GM21515 (cell line): ENCODE measurements at regions not wholly inside any gene's neighbourhood (a gene's known extent, or its start where the extent isn't known, plus 50 kb on each side); places are given as distances from the start of the nearest gene placed in this dataset.
"Not testable (repeated sequence)": the region's sequence is repeated elsewhere in the genome, so short reads cannot be mapped to it uniquely, and the experiment has no call there.

ENCODE experiments used
- ATAC-seq: cut with Tn5 transposase; IDR thresholded peaks from one replicate; pipeline ENCODE4 v1.9.1; 2021; ENCODE audit not compliant: unreplicated experiment

DNA sequence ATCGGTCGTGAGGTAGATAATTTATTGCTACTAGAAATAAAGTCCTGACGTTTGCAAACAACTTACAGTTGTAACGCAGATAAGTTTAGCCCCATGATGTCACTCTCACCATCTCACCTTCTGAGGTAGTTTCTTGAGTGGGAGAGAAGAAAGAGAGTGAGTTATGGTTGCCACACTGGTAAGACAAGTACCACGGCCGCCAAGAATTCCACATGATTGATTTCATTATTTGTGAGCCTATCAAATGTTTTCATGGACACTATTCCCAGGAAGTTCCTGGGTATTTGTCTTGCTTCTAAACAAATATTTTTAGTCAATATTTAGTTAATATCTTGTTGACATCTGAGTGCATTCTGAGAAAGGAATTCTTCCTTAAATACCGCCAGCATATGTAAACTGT, 339.4 kb upstream of the KIAA1217 start:
- no peak for ATAC-seq

DNA sequence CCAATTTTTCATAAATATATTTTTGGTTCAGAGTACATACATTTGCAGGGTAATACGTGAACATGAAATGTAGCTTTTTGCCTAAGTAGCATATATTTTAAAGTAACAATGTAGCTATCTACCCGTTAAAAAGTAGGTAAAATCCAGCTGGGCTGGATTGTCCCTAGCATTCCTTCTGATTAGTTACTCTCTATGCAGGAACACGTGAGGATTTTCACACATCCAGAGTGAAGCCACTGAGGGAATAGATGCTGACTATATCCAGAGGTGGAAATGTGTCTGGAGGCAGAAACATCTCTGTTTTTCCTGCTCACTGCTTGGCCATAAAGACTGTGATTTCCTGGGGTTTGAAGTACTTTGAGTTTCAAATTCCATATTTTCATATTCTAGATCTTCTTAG, 338.9 kb upstream of the KIAA1217 start:
- no peak for ATAC-seq

DNA sequence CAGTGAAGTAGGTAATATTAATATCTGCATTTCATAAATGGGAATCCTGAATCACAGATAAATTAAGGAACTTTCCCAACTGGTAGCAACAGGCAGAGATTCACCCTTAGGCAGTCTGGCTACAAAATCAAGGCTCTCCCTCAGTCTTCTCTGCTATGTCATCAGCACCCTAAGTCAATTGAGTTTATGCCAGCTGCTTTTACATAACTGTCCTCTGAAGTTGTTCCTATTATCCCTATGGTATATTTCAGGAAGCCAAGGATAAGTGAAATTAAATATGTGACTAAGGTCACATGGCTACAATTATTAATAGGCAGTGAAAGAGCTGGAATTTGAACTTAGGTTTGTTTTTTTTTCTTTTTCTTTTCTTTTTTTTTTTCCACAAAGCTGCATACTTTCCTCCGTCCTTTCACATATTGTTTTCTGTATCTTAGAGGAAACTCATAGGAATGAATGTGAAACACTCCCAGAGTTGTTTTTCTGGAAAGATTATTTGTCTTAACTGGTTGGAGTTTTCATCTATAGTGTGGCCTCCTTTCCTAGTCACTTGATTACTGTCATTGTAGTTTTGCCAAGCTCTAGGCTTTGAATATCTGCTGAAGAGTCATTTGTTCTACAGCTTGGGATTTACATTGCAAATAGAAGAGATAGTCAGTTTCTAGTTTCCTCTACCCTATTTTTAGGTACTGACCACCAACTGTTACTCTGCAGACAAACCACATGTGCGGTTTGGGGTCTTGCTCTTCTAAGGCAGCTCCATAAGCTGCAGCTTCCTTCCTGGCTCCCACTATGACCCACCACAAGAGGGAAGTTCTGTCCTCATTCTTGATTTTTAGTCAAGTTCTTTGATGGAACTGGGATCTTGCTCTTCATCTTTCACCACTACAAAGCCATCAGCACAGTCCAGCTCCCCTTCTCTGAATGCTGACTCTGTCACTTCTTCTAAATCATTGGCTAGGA, 338.0 kb upstream of the KIAA1217 start:
- ATAC-seq: no peak

DNA sequence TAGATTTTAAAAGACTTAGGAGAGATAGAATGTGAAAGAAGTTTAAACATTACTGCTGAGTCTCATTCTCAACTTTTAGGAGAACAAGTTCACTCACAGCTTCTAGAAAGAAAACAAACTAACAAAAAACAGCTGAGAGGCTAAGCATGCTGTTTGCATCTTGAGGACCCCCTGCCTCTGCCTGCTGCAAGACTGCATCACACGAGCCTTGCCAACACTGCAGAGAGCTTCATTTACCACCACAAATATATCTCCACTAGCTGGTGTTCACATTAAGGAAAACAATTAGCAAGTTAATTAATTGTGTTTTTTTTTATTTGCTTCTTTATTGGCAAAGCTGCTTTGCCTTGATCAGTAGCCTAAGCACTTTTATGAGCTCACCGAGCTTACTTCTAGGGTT, 336.6 kb upstream of the KIAA1217 start:
- no peak for ATAC-seq

DNA sequence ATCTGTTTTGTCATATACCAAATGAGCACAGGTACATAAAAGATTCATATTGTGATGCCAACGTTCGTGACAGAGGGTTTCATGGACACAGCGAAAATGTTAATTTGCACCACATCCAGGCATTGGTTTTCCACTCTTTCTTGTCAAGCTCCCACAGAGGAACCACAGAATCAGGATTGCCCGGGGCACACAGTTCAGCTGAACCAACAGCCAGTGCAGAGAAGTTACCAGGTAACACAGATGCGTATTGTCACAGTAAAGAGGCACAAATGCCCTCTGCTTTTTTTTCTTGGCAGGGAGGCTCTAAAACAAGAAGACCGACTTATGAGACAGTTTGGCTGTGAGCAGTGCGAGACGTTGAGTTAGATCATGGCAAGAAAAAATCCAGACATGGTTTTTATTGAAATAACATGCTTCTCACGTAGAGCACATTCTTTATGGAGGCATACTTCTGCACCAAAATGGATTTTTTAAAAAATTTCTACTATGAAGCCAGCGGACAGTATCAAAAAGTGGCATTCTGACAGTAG, 331.1 kb upstream of the KIAA1217 start:
- no peak for ATAC-seq

DNA sequence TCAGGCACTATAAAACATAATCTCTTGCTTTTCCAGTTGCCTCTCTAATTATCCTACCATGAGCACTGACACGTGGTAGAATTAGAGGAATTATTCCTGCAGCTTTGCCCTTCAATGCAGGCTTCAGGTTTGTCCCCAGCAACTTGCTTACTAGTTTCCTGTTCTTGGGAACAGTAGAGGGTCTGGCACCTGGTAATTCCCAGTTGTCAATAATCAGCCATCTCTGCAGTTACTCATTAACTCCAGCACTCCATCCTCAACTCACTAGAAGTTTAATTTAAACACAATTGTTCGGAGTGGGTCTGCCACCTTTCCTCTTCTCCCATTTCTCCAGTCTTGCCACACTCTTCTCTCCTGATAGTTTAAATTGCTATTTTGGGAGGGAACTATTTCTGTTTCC, 324.3 kb upstream of the KIAA1217 start:
- ATAC-seq: no peak

DNA sequence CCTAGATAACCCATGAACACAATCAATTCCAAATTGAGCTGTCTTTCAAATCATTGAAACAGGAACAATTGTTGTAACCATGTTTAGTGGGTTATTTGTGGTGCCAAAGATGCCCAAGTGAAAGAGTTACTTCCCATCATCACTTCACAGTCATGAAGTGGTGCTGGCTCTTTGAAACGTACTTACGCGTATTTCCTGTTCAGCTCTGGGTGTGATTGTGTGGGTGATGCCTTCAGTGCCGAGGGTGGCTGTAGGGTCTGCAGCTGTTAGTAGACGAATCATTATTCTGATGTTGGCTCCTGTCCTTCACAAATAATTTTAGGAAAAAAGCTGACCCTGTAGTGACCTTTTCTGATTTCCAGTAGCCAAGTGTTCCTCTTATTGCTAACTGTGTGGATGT, 323.1 kb upstream of the KIAA1217 start:
- no peak for ATAC-seq

DNA sequence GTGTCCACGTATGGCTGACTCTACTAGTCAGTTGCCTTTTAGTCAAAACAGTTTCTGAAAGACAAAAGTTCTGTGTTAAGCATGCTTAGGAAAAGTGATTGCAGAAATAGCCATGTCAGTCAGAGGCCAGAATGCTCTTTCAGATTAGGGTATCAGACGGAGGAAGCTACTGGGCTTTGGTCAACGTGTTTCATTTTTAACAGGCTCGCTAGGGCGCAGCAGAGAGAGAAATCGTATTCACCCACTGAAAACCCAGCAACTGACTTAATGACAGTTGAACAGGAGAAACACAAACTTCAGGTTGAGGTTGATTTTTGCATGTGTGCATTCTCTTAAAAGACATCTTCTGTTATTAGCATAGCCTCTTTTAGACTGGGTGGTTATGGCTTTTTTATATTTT, 322.6 kb upstream of the KIAA1217 start:
- ATAC-seq: no peak

DNA sequence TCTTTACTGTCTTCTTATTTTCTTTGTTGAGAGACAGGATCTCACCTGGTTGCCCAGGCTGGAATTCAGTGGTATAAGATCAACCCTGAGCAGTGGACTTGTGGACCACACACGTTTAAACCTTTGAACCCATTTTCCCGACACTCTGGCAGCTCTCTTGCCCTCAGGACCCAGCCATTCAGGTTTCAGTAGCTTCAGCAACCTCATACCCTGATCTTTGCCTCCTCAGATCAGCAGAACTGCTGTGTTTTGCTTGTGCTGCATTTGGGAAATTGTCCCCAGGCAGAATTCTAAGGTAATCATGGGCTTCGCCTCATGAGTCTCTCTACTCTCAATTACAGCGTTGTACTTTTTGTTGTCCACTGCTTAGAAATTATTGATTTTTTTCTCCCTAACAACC, 317.6 kb upstream of the KIAA1217 start:
- no peak for ATAC-seq

DNA sequence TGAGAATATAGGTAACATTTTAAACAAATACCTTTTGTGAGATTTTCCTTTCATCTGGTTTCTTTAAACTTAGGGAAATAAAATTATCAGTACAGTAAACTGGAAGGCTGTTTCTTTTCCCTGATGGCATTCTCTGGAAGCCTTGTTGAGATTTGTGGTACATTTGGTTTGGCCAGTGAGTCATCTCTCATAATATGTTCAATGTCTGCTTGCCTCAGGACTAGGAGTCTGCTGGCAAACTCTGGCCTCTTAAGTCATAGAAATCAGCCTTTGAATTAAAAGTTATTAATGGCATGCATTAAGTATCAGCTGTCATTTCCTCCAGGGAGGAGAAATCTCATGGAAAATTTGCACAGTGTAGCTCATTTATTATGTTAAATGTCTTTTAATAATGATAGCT, 316.6 kb upstream of the KIAA1217 start:
- no peak for ATAC-seq

DNA sequence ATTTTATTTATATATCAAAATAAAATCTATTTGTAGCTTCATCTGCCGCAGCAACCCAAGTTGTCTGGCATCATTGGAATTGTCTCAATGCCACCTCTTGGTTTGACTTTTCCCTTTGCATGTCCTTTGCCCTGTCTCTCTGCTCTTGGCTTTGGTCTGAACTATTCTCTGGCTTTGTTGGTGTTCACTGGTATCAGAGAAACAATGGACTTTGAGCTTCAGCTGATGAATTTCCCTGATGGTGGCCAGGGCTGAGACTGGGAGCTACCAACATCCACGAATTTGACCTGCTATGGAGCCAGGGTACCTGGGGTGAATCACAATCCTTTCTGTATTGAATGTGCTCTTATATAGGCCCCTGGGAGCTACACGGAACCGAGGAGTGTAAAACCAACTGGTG, 311.7 kb upstream of the KIAA1217 start:
- ATAC-seq: no peak

DNA sequence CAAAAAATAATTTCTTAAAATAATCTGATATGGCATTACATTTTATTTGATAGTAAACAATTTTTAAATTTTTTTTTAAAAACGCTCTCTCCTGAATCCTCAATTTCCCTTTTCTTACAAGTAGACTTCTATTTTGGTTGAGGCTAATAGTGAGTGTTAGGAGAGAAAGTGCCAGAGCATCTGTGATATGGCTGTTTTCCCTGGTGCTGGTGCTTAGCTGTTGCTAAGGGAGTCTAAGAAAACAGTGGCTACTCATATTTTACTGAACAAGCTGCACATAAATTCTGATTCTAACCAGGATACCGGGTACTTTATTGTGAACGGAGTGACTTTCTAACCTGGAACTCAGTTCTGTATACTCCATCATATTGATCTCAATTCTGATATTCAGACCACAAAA, 311.1 kb upstream of the KIAA1217 start:
- no peak for ATAC-seq

DNA sequence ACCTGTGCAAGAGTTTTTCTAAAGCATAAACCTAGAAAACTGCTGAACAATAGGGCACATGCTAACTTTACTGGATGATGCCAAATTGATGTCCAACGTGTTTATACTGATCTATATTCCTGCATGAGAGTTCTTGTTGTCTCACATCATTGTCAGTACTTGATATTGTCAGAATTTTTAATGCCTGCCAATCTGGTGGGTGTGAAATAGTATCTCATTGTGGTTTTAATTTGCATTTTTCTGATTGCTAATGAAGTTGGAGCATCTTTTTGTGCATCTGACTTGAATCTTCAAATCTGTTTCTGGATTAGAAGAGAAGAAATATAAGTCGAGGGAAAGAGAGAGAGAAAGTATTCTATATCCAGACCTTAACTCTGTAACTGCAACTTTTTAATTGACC, 309.8 kb upstream of the KIAA1217 start:
- no peak for ATAC-seq

DNA sequence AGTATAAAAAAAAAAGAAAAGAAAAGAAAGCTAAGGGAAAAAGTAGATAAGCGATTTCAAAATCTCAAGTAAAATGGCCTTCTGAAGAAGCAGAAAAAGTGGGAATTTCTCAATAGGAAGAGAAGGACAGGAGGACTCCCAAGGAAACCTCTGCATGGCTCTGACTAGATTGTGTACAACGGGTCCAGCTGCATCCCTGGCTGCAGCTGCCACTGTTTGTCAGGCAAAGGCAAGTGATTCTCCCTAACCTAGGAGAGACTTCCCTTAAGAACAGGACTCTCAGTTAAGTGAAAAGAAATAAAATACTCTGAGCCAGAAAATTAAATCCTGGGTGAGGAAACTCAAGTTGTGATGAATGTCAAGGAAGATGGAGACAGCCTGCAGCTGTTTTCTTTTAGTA, 298.6 kb upstream of the KIAA1217 start:
- no peak for ATAC-seq

DNA sequence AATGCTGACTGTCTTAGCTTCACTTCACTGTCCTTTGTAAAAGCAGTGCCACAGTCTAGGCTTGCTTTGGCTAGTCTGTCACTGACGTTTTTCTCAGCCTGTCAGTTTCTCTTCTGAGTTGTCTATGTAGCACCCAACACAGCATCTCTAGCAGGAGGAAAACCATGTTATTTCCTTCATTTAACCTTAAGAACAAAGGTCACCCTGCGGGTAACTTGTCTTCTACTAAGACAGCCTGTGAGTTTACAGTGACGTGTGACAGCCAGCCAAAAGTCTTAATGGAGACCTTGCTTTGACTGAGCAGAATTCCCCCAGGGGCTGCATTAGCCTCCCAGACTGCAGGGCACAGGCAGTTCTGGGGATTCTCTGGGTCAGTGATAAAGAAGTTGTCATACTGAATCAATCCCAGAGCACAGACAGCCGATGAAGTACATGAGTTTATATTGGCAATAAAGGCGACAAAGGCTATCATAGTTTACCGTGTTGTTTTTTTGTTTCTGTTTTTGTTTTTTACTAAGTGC, 296.0 kb upstream of the KIAA1217 start:
- no peak for ATAC-seq

DNA sequence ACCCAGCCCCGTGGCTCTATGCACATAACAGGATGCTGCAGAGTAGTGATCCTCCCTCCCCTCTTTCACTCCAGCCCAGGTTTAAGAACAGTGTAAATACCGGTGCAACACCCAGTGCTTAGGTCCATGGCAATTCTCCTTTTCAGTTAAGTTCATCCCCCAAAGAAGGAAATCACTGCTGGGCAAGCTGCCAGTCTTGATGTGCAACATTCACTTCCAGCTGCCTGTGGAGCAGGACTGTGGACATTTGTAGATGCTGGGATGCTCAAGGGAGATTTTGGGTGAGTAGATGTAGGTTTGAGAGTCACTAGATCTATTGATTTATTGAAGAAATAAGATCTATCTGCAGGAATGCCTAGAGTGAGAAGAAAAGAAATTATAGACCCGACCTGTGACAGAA, 294.3 kb upstream of the KIAA1217 start:
- no peak for ATAC-seq

DNA sequence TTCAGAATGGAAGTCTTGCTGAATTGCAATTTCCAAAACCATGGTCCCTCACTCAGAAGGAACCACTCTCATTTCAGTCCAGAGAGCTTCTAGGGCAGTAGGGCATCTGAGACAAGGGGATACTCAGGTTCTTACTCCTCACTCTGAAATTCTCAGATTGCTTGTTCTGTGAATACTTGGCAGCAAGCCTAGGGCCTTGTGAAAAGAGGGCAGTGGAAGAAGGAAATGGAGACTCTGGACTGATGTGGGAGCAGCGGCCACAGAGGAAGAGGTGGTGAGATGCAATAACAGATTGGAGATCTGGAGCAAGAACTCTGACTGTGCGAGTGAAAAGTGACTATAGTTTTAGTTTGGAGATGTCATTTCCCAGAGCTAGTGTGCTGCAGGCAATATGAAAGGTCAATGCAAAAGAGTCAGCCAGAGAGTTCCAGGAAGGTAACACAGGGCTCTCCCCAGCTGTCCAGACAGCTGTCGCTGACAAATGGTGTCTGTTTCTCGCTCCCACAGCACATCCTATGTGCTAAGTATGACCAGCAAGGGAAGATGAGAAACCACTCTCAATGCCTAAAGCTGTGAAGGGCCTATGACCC, 291.6 kb upstream of the KIAA1217 start:
- no peak for ATAC-seq

DNA sequence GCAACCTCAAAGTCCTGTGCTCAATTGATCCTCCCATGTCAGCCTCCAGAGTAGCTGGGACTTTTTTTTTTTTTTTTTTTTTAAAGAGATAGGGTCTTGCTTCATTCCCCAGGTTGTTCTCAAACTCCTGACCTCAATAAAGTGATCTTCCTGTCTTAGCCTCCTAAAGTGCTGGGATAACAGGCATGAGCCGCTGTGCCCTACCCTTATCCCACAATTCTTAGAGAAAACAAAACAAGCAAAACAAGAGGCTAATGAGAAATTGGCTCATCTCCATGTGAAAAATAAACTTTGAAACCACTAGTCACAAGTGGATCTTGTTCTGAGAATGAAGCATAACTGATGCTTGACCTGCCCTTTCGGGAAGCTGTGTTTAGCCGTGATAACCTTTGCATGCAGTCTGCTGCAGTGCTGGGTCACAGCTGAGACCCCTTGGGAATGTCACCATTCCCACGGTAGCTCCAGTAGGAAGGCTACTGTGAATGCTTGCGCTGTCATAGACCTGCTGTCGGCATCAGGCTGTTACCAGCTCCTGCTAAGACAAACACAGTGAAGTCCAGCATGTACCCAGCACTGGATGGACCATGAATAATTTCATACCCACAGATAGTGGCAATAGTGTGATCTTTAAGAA, 290.7 kb upstream of the KIAA1217 start:
- no peak for ATAC-seq

DNA sequence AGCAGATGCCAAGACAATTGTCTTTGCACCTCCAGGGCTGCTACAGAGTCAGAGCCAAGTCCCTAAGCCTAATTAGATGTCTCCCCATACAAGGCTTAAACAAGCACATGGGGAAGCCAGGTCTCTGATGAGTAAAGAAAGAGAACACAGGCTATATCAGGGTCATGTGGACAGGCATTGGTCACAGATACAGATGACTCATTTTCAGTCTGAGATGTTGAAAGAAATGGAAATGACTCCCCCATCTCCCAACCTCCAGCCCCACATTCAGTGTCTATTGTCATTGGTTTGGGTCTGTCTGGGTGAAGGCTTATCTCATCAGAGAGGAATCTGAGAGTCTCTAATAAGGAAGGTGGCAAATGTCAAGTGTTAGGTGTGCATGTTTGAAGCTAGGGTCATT, 290.1 kb upstream of the KIAA1217 start:
- ATAC-seq: no peak

DNA sequence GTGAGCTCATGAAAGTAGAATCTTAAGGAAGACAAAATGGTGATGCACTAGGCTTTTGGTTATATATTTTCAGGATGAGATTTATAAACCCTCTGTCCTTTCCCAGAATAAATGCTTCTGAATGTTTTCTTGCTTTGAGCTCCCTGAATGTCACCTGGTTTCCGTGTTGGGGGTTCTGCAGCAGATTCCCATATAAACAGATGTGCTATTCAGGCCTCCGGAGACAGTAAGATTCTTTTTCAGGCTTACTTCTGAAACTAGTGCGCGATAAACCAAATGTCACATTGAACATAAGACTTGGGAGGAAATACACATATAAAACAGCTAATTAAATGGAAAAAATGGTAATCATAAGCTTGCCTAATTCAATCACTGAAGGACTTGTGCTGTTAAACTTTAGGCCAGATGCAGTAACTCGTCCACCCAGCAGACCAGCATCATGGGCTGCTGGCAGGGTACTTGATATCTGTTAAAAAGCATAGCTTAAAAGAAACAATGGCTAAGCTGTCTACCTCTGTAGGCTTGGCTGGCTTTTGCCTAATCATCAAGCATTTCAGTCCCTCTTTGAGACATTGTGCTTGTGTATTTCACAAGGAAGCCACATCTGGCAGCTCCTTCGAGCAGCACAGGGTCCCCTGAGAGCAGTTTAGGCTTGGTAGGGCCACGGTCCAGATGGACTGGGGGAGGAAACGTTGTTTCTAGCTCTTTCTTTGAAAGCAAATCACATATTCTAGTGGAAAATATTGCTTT, 281.2 kb upstream of the KIAA1217 start:
- no peak for ATAC-seq

DNA sequence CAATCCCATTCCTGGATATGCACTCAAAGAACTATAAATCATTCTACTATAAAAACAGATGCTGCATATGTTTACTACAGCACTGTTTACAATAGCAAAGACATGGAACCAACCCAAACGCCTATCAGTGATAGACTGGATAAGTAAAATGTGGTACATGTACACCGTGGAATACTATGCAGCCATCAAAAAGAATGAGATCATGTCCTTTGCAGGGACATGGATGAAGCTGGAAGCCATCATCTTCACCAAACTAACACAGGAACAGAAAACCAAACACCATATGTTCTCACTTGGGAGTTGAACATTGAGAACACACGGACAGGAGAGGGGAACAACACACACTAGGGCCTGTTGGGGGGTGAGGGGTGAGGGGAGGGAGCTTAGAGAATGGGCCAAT, 274.9 kb upstream of the KIAA1217 start:
- not testable (repeated sequence) for ATAC-seq
